Transverse colon (tissue), 4 donors: ENCODE measurements at regions not wholly inside any gene's neighbourhood (a gene's known extent, or its start where the extent isn't known, plus 50 kb on each side); places are given as distances from the start of the nearest gene placed in this dataset.

Experiments used
- DNase-seq: peaks from one replicate; pipeline ENCODE4 v3.0.0-alpha.2; 2019
- H3K27ac ChIP-seq, 4 donors: fragments of 200-600 bp; sonication (generic); 2 replicates each; pipeline ENCODE4 v1.5.1; 2016 to 2018; ENCODE audit warnings: inconsistent platforms in 4 of 4
- H3K27me3 ChIP-seq: fragments of 200-600 bp; sonication (generic); 2 replicates; pipeline ENCODE4 v1.5.1; 2017; ENCODE audit warnings: inconsistent platforms
- H3K36me3 ChIP-seq, 4 donors: fragments of 200-600 bp; sonication (generic); 2 replicates each; pipeline ENCODE4 v1.5.1; 2017 to 2019; ENCODE audit warnings: inconsistent platforms in 4 of 4
- H3K4me1 ChIP-seq, 4 donors: fragments of 200-600 bp; sonication (generic); 2 replicates each; pipeline ENCODE4 v1.5.1; 2017 to 2020; ENCODE audit warnings: inconsistent platforms in 4 of 4
- H3K4me3 ChIP-seq, 4 donors: fragments of 200-600 bp; sonication (generic); 1 replicate in 1 of 4; 2 replicates in 3 of 4; pipeline versions ENCODE4 v1.5.1 to v1.6.1; 2017 to 2019; ENCODE audit warnings: inconsistent platforms in 4 of 4
- H3K9me3 ChIP-seq, 2 donors: fragments of 200-600 bp; sonication (generic); 2 replicates each; pipeline ENCODE4 v1.5.1; 2017 to 2019; ENCODE audit warnings: inconsistent platforms in 2 of 2
- EP300 ChIP-seq: sonication (generic); formaldehyde crosslinking; IDR thresholded peaks from one replicate; pipeline ENCODE4 v1.6.1; 2017; ENCODE audit warnings: antibody characterized with exemption, low read depth
- POLR2A ChIP-seq: fragments of 450-650 bp; IDR thresholded peaks from one replicate; pipeline ENCODE4 v1.6.1; 2016; ENCODE audit warnings: antibody characterized with exemption, mild to moderate bottlenecking, moderate library complexity
- POLR2AphosphoS5 ChIP-seq, 3 donors: sonication (generic); formaldehyde crosslinking; IDR thresholded peaks; one replicate each; pipeline ENCODE4 v1.6.1; 2016; ENCODE audit warnings: antibody characterized with exemption in 3 of 3
- WGBS, 2 donors: methylation state at CpG; one replicate each; pipeline ENCODE4 v1.1.5; 2018; ENCODE audit warnings: low coverage in 1 of 2; 5-methylcytosine and 5-hydroxymethylcytosine counted together
- in situ Hi-C, 4 donors: fragments of 200-750 bp; cut with MboI; loops; one replicate each; pipeline versions ENCODE4 v1.15.0 to v1.15.1; 2017; ENCODE audit warnings: low sequenced_read_pairs in 3 of 4, low pct_ligation_motif_present in 1 of 4, low pct_unique_long_range_greater_than_20kb in 1 of 4
- intact Hi-C: fragments of 100-400 bp; cut with DNase I; formaldehyde crosslinking; loops from one replicate; pipeline ENCODE4 v1.15.1; 2023; ENCODE audit warnings: low total_unique reads
- TF ChIP-seq, protein P1 (sequence below), 5 experiments: fragments of 200-600 bp in 3 of 5; fragments of 450-650 bp in 2 of 5; sonication (generic) in 3 of 5; IDR thresholded peaks; 1 replicate in 2 of 5; 2 replicates in 3 of 5; pipeline ENCODE4 v1.5.1; 2016 to 2017; ENCODE audit warnings: antibody characterized with exemption in 5 of 5, inconsistent platforms in 3 of 5, mild to moderate bottlenecking in 2 of 5, moderate library complexity in 1 of 5

DNA sequence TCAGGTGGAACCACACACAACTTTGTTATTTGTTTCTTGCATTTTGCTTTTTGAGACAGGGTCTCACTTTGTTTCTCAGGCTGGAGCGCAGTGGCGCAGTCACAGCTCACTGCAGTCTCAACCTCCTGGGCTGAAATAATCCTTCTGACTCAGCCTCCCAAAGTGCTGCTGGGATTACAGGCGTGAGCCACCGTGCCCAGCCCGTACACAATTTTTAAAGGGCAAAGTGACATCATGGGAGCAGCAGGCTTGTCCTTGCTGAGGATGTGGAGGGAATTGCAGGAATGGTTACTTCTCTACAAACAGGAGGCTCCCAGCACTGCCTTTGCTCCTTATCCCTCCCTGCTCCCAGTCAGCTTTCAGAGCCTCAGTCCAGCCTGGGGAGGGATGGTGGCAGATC is 355.9 kb upstream of the KLHL29 start:
- TF ChIP-seq, protein P1, sequence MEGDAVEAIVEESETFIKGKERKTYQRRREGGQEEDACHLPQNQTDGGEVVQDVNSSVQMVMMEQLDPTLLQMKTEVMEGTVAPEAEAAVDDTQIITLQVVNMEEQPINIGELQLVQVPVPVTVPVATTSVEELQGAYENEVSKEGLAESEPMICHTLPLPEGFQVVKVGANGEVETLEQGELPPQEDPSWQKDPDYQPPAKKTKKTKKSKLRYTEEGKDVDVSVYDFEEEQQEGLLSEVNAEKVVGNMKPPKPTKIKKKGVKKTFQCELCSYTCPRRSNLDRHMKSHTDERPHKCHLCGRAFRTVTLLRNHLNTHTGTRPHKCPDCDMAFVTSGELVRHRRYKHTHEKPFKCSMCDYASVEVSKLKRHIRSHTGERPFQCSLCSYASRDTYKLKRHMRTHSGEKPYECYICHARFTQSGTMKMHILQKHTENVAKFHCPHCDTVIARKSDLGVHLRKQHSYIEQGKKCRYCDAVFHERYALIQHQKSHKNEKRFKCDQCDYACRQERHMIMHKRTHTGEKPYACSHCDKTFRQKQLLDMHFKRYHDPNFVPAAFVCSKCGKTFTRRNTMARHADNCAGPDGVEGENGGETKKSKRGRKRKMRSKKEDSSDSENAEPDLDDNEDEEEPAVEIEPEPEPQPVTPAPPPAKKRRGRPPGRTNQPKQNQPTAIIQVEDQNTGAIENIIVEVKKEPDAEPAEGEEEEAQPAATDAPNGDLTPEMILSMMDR (IDR thresholded peaks at IDR 0.05): no peak
- TF ChIP-seq EP300 (no peak), POLR2A (no peak), POLR2AphosphoS5 (IDR thresholded peaks at IDR 0.05) (no peak)
- H3K36me3 ChIP-seq: no peaks in the 10 kb centered on the region
- 84 to 100% methylated on average over 2 to 5 of the region's 5 CpGs for WGBS, 2 donors
- no peak for DNase-seq
- intact Hi-C loops: no loop called here
- in situ Hi-C loops: no loop called here
- no peak overlapping the region for H3K27ac ChIP-seq
- no peak overlapping the region for H3K4me3 ChIP-seq
- no peaks in the 10 kb centered on the region for H3K4me1 ChIP-seq
- no peaks in the 10 kb centered on the region for H3K27me3 ChIP-seq
- no peaks in the 10 kb centered on the region for H3K9me3 ChIP-seq

DNA sequence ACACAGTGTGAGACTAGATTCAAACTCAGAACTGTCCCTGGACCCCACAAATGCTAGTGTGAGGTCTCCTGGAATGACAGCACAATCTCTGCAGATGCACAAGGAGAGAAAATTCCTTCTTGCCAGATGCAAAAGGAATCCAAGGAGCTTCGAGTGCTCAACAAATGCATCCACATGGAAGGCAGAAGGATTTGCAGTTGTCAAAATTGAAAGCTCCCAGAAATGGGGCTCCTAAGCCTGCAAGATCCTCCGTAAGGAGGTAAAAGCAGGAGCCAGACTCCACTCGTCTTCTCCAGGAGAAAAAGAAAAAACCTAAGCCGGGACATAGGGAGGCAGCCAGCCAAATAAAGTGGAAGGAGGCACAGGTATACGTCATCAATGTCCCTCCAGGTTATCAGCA is 355.0 kb upstream of the KLHL29 start:
- intact Hi-C loops: no loop called here
- H3K4me1 ChIP-seq: no peaks in the 10 kb centered on the region
- WGBS, 2 donors: 71 to 73% methylated on average over 4 to 5 of the region's 5 CpGs
- H3K27me3 ChIP-seq: no peaks in the 10 kb centered on the region
- H3K9me3 ChIP-seq: no peaks in the 10 kb centered on the region
- no peak overlapping the region for H3K4me3 ChIP-seq
- in situ Hi-C loops: no loop called here
- no peaks in the 10 kb centered on the region for H3K36me3 ChIP-seq
- TF ChIP-seq, protein P1 (IDR thresholded peaks at IDR 0.05): no peak
- TF ChIP-seq EP300 (no peak), POLR2AphosphoS5 (IDR thresholded peaks at IDR 0.05) (no peak), POLR2A (no peak)
- no peak overlapping the region for H3K27ac ChIP-seq
- no peak for DNase-seq

DNA sequence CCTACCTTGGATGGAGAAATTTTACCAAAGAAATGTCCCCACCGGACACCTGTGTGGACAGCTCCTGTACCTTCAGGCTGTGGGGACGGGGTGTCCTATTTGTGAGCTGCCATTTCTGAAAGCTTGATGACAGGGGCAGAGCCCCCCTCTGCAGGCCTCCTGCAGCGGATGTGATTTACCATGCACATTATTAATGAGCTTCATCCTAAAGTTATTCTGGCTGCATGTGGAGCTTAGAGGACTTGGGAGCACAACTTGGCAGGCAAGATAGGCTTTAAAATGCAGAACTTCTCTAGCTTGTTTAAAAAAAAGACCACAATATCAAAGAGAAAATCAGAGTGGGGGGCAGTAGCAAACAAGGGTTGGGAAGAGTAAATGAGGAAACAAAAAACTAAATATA is 350.0 kb upstream of the KLHL29 start:
- WGBS, 2 donors: 76 to 100% methylated on average over 1 to 3 of the region's 3 CpGs
- intact Hi-C loops: no loop called here
- no peaks in the 10 kb centered on the region for H3K27me3 ChIP-seq
- in situ Hi-C loops: no loop called here
- no peak overlapping the region for H3K4me3 ChIP-seq
- H3K4me1 ChIP-seq: no peaks in the 10 kb centered on the region
- TF ChIP-seq POLR2AphosphoS5 (IDR thresholded peaks at IDR 0.05) (no peak), EP300 (no peak), POLR2A (no peak)
- H3K27ac ChIP-seq: no peak overlapping the region
- no peaks in the 10 kb centered on the region for H3K36me3 ChIP-seq
- no peak for DNase-seq
- no peaks in the 10 kb centered on the region for H3K9me3 ChIP-seq

DNA sequence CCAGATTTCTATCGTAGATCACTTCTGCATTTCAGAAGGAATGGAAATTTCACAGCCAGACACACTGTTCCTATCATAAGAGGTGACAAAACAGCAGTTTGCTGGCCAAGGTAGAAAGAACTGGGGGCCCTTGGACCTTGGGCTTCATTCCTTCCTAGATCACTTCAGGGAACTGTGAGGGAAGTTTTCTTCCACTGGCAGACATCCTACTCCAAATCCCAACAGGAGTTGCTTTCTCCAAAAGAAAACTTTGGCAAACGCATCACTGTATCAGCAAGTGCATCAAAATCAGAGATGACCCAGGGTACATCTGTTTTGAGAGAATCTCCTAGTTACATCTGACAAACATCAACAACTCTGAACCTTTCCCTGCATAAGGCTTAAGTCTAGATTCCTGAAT is 348.4 kb upstream of the KLHL29 start:
- H3K27ac ChIP-seq: no peak overlapping the region
- intact Hi-C loops: no loop called here
- H3K36me3 ChIP-seq: no peaks in the 10 kb centered on the region
- no peaks in the 10 kb centered on the region for H3K27me3 ChIP-seq
- WGBS, 2 donors: 63 to 77% methylated on average over 1 to 2 of the region's 2 CpGs
- H3K4me1 ChIP-seq: no peaks in the 10 kb centered on the region
- DNase-seq: no peak
- no peaks in the 10 kb centered on the region for H3K9me3 ChIP-seq
- TF ChIP-seq EP300 (no peak), POLR2AphosphoS5 (IDR thresholded peaks at IDR 0.05) (no peak), POLR2A (no peak)
- TF ChIP-seq, protein P1 (IDR thresholded peaks at IDR 0.05): no peak
- no peak overlapping the region for H3K4me3 ChIP-seq
- in situ Hi-C loops: no loop called here

DNA sequence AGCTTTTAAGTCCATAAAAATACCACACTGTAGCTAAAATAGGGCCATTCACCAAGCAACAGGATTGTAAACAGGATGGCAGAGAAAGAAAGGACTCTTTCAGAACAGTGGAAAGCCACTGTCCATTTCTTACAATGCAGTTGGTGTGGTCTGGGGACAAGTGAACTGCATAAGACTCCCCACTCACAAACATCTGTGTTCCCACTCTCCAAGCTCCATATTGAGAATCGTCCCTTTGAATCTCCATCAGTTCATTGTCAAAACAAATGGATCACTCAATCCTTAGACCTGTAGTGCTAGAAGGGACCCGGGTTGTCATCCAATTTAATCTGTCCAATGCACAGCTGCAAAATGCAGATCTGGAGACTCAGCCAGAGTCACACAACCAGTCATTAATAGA is 347.4 kb upstream of the KLHL29 start:
- no peaks in the 10 kb centered on the region for H3K27me3 ChIP-seq
- no peak overlapping the region for H3K27ac ChIP-seq
- no peaks in the 10 kb centered on the region for H3K4me1 ChIP-seq
- H3K4me3 ChIP-seq: no peak overlapping the region
- intact Hi-C loops: no loop called here
- H3K36me3 ChIP-seq: no peaks in the 10 kb centered on the region
- in situ Hi-C loops: no loop called here
- 87% methylated on average over 2 of the region's 2 CpGs; no CpG with 5 or more reads in 1 of the 2 donors for WGBS, 2 donors
- no peaks in the 10 kb centered on the region for H3K9me3 ChIP-seq
- DNase-seq: no peak
- TF ChIP-seq, protein P1 (IDR thresholded peaks at IDR 0.05): no peak
- no peak for TF ChIP-seq POLR2AphosphoS5 (IDR thresholded peaks at IDR 0.05)
- no peak for TF ChIP-seq EP300
- no peak for TF ChIP-seq POLR2A
